ENCODE measurements at regions not wholly inside any gene's neighbourhood (a gene's known extent, or its start where the extent isn't known, plus 50 kb on each side); places are given as distances from the start of the nearest gene placed in this dataset.

GRCh38 chr10:94069884-94070283 is 76.2 kb downstream of the PLCE1 start:
- H3K4me1 ChIP-seq: peaks cover 0 to 33% (median 0%) of the 10 kb centered on the region in 9 donors
- peak overlapping the region in 3 of 10 donors; percentile 5 to 53 (median 16) for H3K27ac ChIP-seq
- H3K9me3 ChIP-seq: no peaks in the 10 kb centered on the region
- WGBS, 2 donors: 30 to 34% methylated on average over 2 of the region's 2 CpGs
- ATAC-seq (peak in 4 of 8 donors; percentile 47 to 69 (median 60)), DNase-seq (no peak)
- no peak for TF ChIP-seq CTCF (IDR thresholded peaks at IDR 0.05)
- no peak overlapping the region for H3K4me3 ChIP-seq
- no peaks in the 10 kb centered on the region for H3K27me3 ChIP-seq
- intact Hi-C loops (cut with DNase I): loop anchor here in 7 of 10 donors (5.0 to 10.0 kb wide), 5 partner anchors 63 to 375 kb away; no protein-coding TSS in a partner anchor
- H3K36me3 ChIP-seq: no peaks in the 10 kb centered on the region

- intact Hi-C loops (cut with DNase I): loop anchor here in 7 of 10 donors (5.0 to 10.0 kb wide), 5 partner anchors 67 to 370 kb away; no protein-coding TSS in a partner anchor
- Histone ChIP-seq H3K4me1 (peaks cover 6 to 41% (median 20%) of the 10 kb centered on the region in 9 donors), H3K4me3 (no peak overlapping the region), H3K9me3 (no peaks in the 10 kb centered on the region), H3K36me3 (no peaks in the 10 kb centered on the region), H3K27me3 (no peaks in the 10 kb centered on the region), H3K27ac (peak overlapping the region in 1 of 10 donors; percentile 66)
- WGBS, 2 donors: 97 to 98% methylated on average over 1 of the region's 1 CpG
- no peak for ATAC-seq
- no peak for DNase-seq
- no peak for TF ChIP-seq CTCF (IDR thresholded peaks at IDR 0.05)
Observed at GRCh38 chr10:94074462-94074861, 80.7 kb downstream of the PLCE1 start.

GRCh38 chr10:94075506-94075905 is 81.8 kb downstream of the PLCE1 start:
- TF ChIP-seq CTCF (IDR thresholded peaks at IDR 0.05): no peak
- Histone ChIP-seq H3K4me1 (peaks cover 6 to 30% (median 19%) of the 10 kb centered on the region in 9 donors), H3K27ac (peak overlapping the region in 3 of 10 donors; percentile 4 to 66 (median 52)), H3K9me3 (no peaks in the 10 kb centered on the region), H3K4me3 (no peak overlapping the region), H3K27me3 (no peaks in the 10 kb centered on the region), H3K36me3 (no peaks in the 10 kb centered on the region)
- 45 to 55% methylated on average over 2 of the region's 2 CpGs for WGBS, 2 donors
- ATAC-seq: peak in 5 of 8 donors; percentile 29 to 54 (median 48)
- intact Hi-C loops (cut with DNase I): loop anchor here in 8 of 10 donors (5.0 to 10.0 kb wide), 7 partner anchors 147 to 369 kb away; no protein-coding TSS in a partner anchor
- no peak for DNase-seq

- peak overlapping the region in 5 of 10 donors; percentile 49 to 66 (median 52) for H3K27ac ChIP-seq
- TF ChIP-seq CTCF (IDR thresholded peaks at IDR 0.05): peak in 8 of 9 donors; percentile 32 to 66 (median 50)
- peaks cover 6 to 26% (median 19%) of the 10 kb centered on the region in 9 donors for H3K4me1 ChIP-seq
- no peaks in the 10 kb centered on the region for H3K27me3 ChIP-seq
- 24 to 38% methylated on average over 2 of the region's 2 CpGs for WGBS, 2 donors
- intact Hi-C loops (cut with DNase I): loop anchor here in 9 of 10 donors (2.0 to 10.0 kb wide), 8 partner anchors 146 to 368 kb away; no protein-coding TSS in a partner anchor
- ATAC-seq (peak; percentile 65 to 91 (median 80)), DNase-seq (peak in 1 of 2 donors; percentile 15)
- no peaks in the 10 kb centered on the region for H3K36me3 ChIP-seq
- H3K4me3 ChIP-seq: peak overlapping the region in 1 of 10 donors; percentile 25
- peaks cover 0 to 8% (median 0%) of the 10 kb centered on the region in 11 donors for H3K9me3 ChIP-seq
Observed at GRCh38 chr10:94076325-94076841, 82.7 kb downstream of the PLCE1 start.
